ENCODE measurements at regions not wholly inside any gene's neighbourhood (a gene's known extent, or its start where the extent isn't known, plus 50 kb on each side); places are given as distances from the start of the nearest gene placed in this dataset.

DNA sequence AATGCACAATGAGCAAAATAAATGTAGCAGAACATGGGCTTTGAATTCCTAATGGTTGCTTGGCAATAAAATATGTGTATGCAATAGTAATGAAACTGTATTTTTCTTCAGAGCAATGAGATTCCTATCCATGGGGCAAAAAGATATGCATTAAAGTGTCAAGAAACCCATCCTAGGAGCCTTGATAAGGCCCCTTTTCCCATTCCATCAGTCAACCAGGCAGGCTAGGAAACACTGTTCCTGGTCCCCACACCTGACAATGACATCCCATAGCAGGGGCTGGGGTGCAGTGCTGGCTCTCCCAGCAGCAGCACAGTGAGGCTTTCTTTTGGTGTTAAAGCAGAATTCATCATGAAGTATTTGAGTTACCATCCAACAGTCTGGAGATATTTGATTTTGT lies 113.3 kb upstream of the AGTR1 start:
- no peaks in the 10 kb centered on the region for H3K27me3 ChIP-seq (replicated peaks in 1 of 2; ENCODE audit: control insufficient read depth in 2 of 2, insufficient read depth in 2 of 2, low read length in 1 of 2)
- no peak overlapping the region for H3K4me3 ChIP-seq
- no peaks in the 10 kb centered on the region for H3K4me1 ChIP-seq (ENCODE audit: control insufficient read depth, insufficient read depth, low read length)
- intact Hi-C loops (cut with micrococcal nuclease; ENCODE audit: unreplicated experiment) = no loop called here
- ChIA-PET SMC1A (ENCODE audit: uncharacterized antibody, unreplicated experiment) (no interaction called here), CTCF (no interaction called here), POLR2A (no interaction called here), RAD21 (ENCODE audit: unreplicated experiment) (no interaction called here)
- DNase-seq (ENCODE audit: low read depth, low spot score) = no peak
- no peak for ATAC-seq
- H2AFZ ChIP-seq (ENCODE audit: control insufficient read depth, low read depth, low read length) = no peak overlapping the region
- TF ChIP-seq PBX3 (IDR thresholded peaks at IDR 0.05; ENCODE audit: insufficient replicate concordance, low read depth, low read length) = no peak
- TF ChIP-seq HDAC2 (IDR thresholded peaks at IDR 0.05) = no peak
- TF ChIP-seq MTA2 (IDR thresholded peaks at IDR 0.05; ENCODE audit: low read depth) = no peak
- no peak for TF ChIP-seq ZBED1 (IDR thresholded peaks at IDR 0.05; ENCODE audit: borderline replicate concordance)
- TF ChIP-seq, protein P1, sequence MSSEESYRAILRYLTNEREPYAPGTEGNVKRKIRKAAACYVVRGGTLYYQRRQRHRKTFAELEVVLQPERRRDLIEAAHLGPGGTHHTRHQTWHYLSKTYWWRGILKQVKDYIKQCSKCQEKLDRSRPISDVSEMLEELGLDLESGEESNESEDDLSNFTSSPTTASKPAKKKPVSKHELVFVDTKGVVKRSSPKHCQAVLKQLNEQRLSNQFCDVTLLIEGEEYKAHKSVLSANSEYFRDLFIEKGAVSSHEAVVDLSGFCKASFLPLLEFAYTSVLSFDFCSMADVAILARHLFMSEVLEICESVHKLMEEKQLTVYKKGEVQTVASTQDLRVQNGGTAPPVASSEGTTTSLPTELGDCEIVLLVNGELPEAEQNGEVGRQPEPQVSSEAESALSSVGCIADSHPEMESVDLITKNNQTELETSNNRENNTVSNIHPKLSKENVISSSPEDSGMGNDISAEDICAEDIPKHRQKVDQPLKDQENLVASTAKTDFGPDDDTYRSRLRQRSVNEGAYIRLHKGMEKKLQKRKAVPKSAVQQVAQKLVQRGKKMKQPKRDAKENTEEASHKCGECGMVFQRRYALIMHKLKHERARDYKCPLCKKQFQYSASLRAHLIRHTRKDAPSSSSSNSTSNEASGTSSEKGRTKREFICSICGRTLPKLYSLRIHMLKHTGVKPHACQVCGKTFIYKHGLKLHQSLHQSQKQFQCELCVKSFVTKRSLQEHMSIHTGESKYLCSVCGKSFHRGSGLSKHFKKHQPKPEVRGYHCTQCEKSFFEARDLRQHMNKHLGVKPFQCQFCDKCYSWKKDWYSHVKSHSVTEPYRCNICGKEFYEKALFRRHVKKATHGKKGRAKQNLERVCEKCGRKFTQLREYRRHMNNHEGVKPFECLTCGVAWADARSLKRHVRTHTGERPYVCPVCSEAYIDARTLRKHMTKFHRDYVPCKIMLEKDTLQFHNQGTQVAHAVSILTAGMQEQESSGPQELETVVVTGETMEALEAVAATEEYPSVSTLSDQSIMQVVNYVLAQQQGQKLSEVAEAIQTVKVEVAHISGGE (CRISPR knock-in tag; IDR thresholded peaks at IDR 0.05) = no peak
- no peak for TF ChIP-seq SMARCA5 (IDR thresholded peaks at IDR 0.05)
- TF ChIP-seq TARDBP (IDR thresholded peaks at IDR 0.05; ENCODE audit: borderline replicate concordance) = no peak
- TF ChIP-seq LARP7 (IDR thresholded peaks at IDR 0.05) = no peak
- TF ChIP-seq RB1 (IDR thresholded peaks at IDR 0.05; ENCODE audit: borderline replicate concordance) = no peak
- TF ChIP-seq, protein P2, sequence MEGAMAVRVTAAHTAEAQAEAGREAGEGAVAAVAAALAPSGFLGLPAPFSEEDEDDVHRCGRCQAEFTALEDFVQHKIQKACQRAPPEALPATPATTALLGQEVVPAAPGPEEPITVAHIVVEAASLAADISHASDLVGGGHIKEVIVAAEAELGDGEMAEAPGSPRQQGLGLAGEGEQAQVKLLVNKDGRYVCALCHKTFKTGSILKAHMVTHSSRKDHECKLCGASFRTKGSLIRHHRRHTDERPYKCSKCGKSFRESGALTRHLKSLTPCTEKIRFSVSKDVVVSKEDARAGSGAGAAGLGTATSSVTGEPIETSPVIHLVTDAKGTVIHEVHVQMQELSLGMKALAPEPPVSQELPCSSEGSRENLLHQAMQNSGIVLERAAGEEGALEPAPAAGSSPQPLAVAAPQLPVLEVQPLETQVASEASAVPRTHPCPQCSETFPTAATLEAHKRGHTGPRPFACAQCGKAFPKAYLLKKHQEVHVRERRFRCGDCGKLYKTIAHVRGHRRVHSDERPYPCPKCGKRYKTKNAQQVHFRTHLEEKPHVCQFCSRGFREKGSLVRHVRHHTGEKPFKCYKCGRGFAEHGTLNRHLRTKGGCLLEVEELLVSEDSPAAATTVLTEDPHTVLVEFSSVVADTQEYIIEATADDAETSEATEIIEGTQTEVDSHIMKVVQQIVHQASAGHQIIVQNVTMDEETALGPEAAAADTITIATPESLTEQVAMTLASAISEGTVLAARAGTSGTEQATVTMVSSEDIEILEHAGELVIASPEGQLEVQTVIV (IDR thresholded peaks at IDR 0.05; ENCODE audit: borderline replicate concordance, partially characterized antibody) = no peak
- no peak for TF ChIP-seq BHLHE40 (IDR thresholded peaks at IDR 0.05; ENCODE audit: borderline replicate concordance in 1 of 2, low read depth in 2 of 2, low read length in 1 of 2)
- TF ChIP-seq MLLT1 (IDR thresholded peaks at IDR 0.05) = no peak
- TF ChIP-seq POLR2AphosphoS2 (IDR thresholded peaks at IDR 0.05; ENCODE audit: low read depth, low read length) = no peak
- TF ChIP-seq MYB (IDR thresholded peaks at IDR 0.05; ENCODE audit: borderline replicate concordance, low read depth, low read length) = no peak
- no peak for TF ChIP-seq FOXM1 (IDR thresholded peaks at IDR 0.05; ENCODE audit: low read depth, low read length)
- TF ChIP-seq POLR2AphosphoS5 (IDR thresholded peaks at IDR 0.05; ENCODE audit: low read length) = no peak
- H3K79me2 ChIP-seq (ENCODE audit: control insufficient read depth, insufficient read depth, low read length) = no peaks in the 10 kb centered on the region
- BruUV-seq (replicated peaks) = no TSS peak
- no peaks in the 10 kb centered on the region for H3K36me3 ChIP-seq (ENCODE audit: control insufficient read depth in 2 of 2, insufficient read depth in 2 of 2, low read length in 1 of 2)
- no peak overlapping the region for H3K9ac ChIP-seq (ENCODE audit: control insufficient read depth, insufficient read depth, low read length)
- H3K27ac ChIP-seq (ENCODE audit: control insufficient read depth, insufficient read depth) = no peak overlapping the region
- H3K9me3 ChIP-seq (replicated peaks; ENCODE audit: control insufficient read depth, insufficient read depth, low read length) = no peaks in the 10 kb centered on the region
- H3K4me2 ChIP-seq (ENCODE audit: control insufficient read depth, insufficient read depth) = no peak overlapping the region
- no peak for FAIRE-seq
- no peaks in the 10 kb centered on the region for H4K20me1 ChIP-seq (ENCODE audit: control insufficient read depth, insufficient read depth)
- in situ Hi-C loops (cut with MboI) = no loop called here
